GM12878 (cell line): ENCODE measurements at regions not wholly inside any gene's neighbourhood (a gene's known extent, or its start where the extent isn't known, plus 50 kb on each side); places are given as distances from the start of the nearest gene placed in this dataset.
"Not testable (repeated sequence)": the region's sequence is repeated elsewhere in the genome, so short reads cannot be mapped to it uniquely, and the experiment has no call there.

ENCODE experiments used
- ATAC-seq: fragments of 200-7000 bp; cut with Tn5 transposase; 3 replicates; pipeline ENCODE4 v1.9.1; 2020; ENCODE audit warnings: mild to moderate bottlenecking, moderate library complexity
- BruUV-seq: library from RNA; stranded (reverse); fragments of 400-500 nt; replicated peaks from 2 replicates; lab custom pipeline; 2021; lab: Mats Ljungman, UMichigan
- CTCF ChIA-PET: fragments of 300-600 bp; sonication (Branson Sonifier 250); formaldehyde crosslinking; extraction: SDS; loops from one replicate; lab custom pipeline; 2021; ENCODE audit warnings: inconsistent platforms; lab: Yijun Ruan, JAX
- POLR2A ChIA-PET: fragments of 350-600 bp; formaldehyde crosslinking; extraction: SDS; loops from one replicate; lab custom pipeline; 2021; ENCODE audit warnings: inconsistent platforms; lab: Charles Lee
- RAD21 ChIA-PET: fragments of 300-600 bp; sonication (Branson Sonifier 250); formaldehyde crosslinking; loops from one replicate; lab custom pipeline; 2023; ENCODE audit warnings: antibody characterized with exemption; ENCODE audit not compliant: unreplicated experiment; lab: Charles Lee
- SMC1A ChIA-PET: fragments of 300-600 bp; sonication (Branson Sonifier 250); formaldehyde crosslinking; loops from one replicate; lab custom pipeline; 2023; ENCODE audit not compliant: unreplicated experiment, uncharacterized antibody; lab: Charles Lee
- DNase-seq: peaks from one replicate; pipeline ENCODE4 v3.0.0-alpha.2; 2011; ENCODE audit warnings: low read depth, low spot score
- FAIRE-seq: peaks from 3 replicates; lab custom pipeline; 2011; peaks lifted over from hg19 to GRCh38; lab: Jason Lieb, UNC
- H2AFZ ChIP-seq: 2 replicates; pipeline ENCODE4 v1.6.0; 2011; ENCODE audit warnings: low read depth, low read length, control low read depth; ENCODE audit not compliant: control insufficient read depth
- H3K27ac ChIP-seq: 2 replicates; pipeline ENCODE4 v1.5.1; 2011; ENCODE audit warnings: control low read depth; ENCODE audit not compliant: control insufficient read depth, insufficient read depth
- H3K27me3 ChIP-seq, 2 experiments: replicated peaks in 1 of 2; 2 replicates each; pipeline versions ENCODE4 v1.6.0 to v1.6.1; 2011; ENCODE audit warnings: low read length in 1 of 2; ENCODE audit not compliant: control insufficient read depth in 2 of 2, insufficient read depth in 2 of 2
- H3K36me3 ChIP-seq, 2 experiments: 2 replicates each; pipeline ENCODE4 v1.5.1; 2011; ENCODE audit warnings: low read length in 1 of 2; ENCODE audit not compliant: control insufficient read depth in 2 of 2, insufficient read depth in 2 of 2
- H3K4me1 ChIP-seq: 2 replicates; pipeline ENCODE4 v1.6.1; 2011; ENCODE audit warnings: mild to moderate bottlenecking, low read length, moderate library complexity, mixed read lengths; ENCODE audit not compliant: control insufficient read depth, insufficient read depth
- H3K4me2 ChIP-seq: 2 replicates; pipeline ENCODE4 v1.6.0; 2011; ENCODE audit warnings: control low read depth; ENCODE audit not compliant: control insufficient read depth, insufficient read depth
- H3K4me3 ChIP-seq: fragments of 200-600 bp; sonication (generic); 2 replicates; pipeline ENCODE4 v1.5.1; 2016
- H3K79me2 ChIP-seq: 2 replicates; pipeline ENCODE4 v1.6.0; 2011; ENCODE audit warnings: low read length; ENCODE audit not compliant: control insufficient read depth, insufficient read depth
- H3K9ac ChIP-seq: 2 replicates; pipeline ENCODE4 v1.8.0; 2011; ENCODE audit warnings: low read length, control low read depth, mixed read lengths; ENCODE audit not compliant: control insufficient read depth, insufficient read depth
- H3K9me3 ChIP-seq: replicated peaks from 3 replicates; pipeline ENCODE4 v1.5.1; 2011; ENCODE audit warnings: mild to moderate bottlenecking, low read length; ENCODE audit not compliant: control insufficient read depth, insufficient read depth
- H4K20me1 ChIP-seq: 2 replicates; pipeline ENCODE4 v1.6.0; 2011; ENCODE audit not compliant: control insufficient read depth, insufficient read depth
- E2F8 ChIP-seq: fragments of 450-650 bp; IDR thresholded peaks from 2 replicates; pipeline ENCODE4 v1.6.1; 2018; ENCODE audit warnings: mild to moderate bottlenecking, low read depth, moderate library complexity; ENCODE audit not compliant: partially characterized antibody
- ELK1 ChIP-seq: IDR thresholded peaks from 2 replicates; pipeline ENCODE4 v1.6.1; 2012; ENCODE audit warnings: low read depth, low read length, improper control_type of control experiment
- HSF1 ChIP-seq: fragments of 150-350 bp; IDR thresholded peaks from 2 replicates; pipeline ENCODE4 v1.6.1; 2014; ENCODE audit warnings: mild to moderate bottlenecking, low read depth, low read length
- IKZF1 ChIP-seq: fragments of 450-650 bp; conservative IDR thresholded peaks from 2 replicates; pipeline ENCODE4 v1.6.1; 2017; ENCODE audit warnings: antibody characterized with exemption, mild to moderate bottlenecking
- IRF3 ChIP-seq: fragments of 450-650 bp; IDR thresholded peaks from 2 replicates; pipeline ENCODE4 v1.6.1; 2014; ENCODE audit warnings: mild to moderate bottlenecking
- KDM1A ChIP-seq: fragments of 200-600 bp; sonication (generic); IDR thresholded peaks from 2 replicates; pipeline ENCODE4 v1.6.1; 2016; ENCODE audit warnings: borderline replicate concordance
- NBN ChIP-seq: fragments of 450-650 bp; IDR thresholded peaks from 2 replicates; pipeline ENCODE4 v1.6.1; 2016
- NFYA ChIP-seq: IDR thresholded peaks from 2 replicates; pipeline ENCODE4 v1.6.1; 2011; ENCODE audit warnings: low read depth, mild to moderate bottlenecking, low read length, improper control_type of control experiment, borderline replicate concordance
- PAX8 ChIP-seq: fragments of 450-650 bp; IDR thresholded peaks from 2 replicates; pipeline ENCODE4 v1.6.1; 2017; ENCODE audit warnings: mild to moderate bottlenecking, moderate library complexity
- WRNIP1 ChIP-seq: IDR thresholded peaks from 2 replicates; pipeline ENCODE4 v1.6.1; 2011; ENCODE audit warnings: low read depth, low read length, improper control_type of control experiment, borderline replicate concordance
- WGBS: methylation state at CpG from one replicate; pipeline ENCODE4 v1.1.6; 2016; ENCODE audit warnings: low lambda C conversion rate; ENCODE audit not compliant: insufficient replicate concordance, insufficient coverage; ENCODE audit errors: missing lambda C conversion rate; 5-methylcytosine and 5-hydroxymethylcytosine counted together
- in situ Hi-C: fragments of 300-500 bp; cut with MboI; formaldehyde crosslinking; loops from 9 replicates; pipeline ENCODE4 v1.14.3; 2018; ENCODE audit warnings: mixed read lengths
- intact Hi-C: fragments of 100-400 bp; cut with micrococcal nuclease; formaldehyde crosslinking; loops from one replicate; pipeline ENCODE4 v1.14.2; 2022; ENCODE audit not compliant: unreplicated experiment

GRCh38 chr10:30697806-30698205 is 68.3 kb upstream of the LYZL2 start:
- H3K9me3 ChIP-seq = no peaks in the 10 kb centered on the region
- ATAC-seq (no peak), FAIRE-seq (no peak), DNase-seq (no peak)
- no TSS peak for BruUV-seq
- intact Hi-C loops = no loop called here
- ChIA-PET CTCF (interaction anchor here (0.6 to 3.3 kb wide), 6 partner anchors 10 to 1071 kb away, joined by 3 to 34 read pairs (median 4); no protein-coding TSS in a partner anchor), SMC1A (interaction anchor here (0.5 to 2.9 kb wide), 5 partner anchors 10 to 1827 kb away, joined by 3 to 18 read pairs (median 5); no protein-coding TSS in a partner anchor), POLR2A (interaction anchor here (0.5 kb wide), 1 partner anchor 1215 kb away, joined by 3 read pairs; no protein-coding TSS in a partner anchor)
- no peak overlapping the region for H3K4me3 ChIP-seq
- H3K79me2 ChIP-seq = no peaks in the 10 kb centered on the region
- no peaks in the 10 kb centered on the region for H3K27me3 ChIP-seq
- H2AFZ ChIP-seq = no peak overlapping the region
- H4K20me1 ChIP-seq = no peaks in the 10 kb centered on the region
- H3K4me1 ChIP-seq = peaks cover 14% of the 10 kb centered on the region
- H3K9ac ChIP-seq = no peak overlapping the region
- H3K4me2 ChIP-seq = no peak overlapping the region
- TF ChIP-seq ELK1 = no peak
- no peak for TF ChIP-seq E2F8
- TF ChIP-seq NBN = no peak
- no peak for TF ChIP-seq NFYA
- no peak for TF ChIP-seq PAX8
- TF ChIP-seq IRF3 = no peak
- no peak for TF ChIP-seq IKZF1
- no peak for TF ChIP-seq KDM1A
- no peak for TF ChIP-seq HSF1
- TF ChIP-seq WRNIP1 = no peak
- TF ChIP-seq, all 136 proteins: peak for 0
- no peak overlapping the region for H3K27ac ChIP-seq
- RAD21 ChIA-PET = interaction anchor here (1.1 to 2.4 kb wide), 2 partner anchors 10 to 1110 kb away, joined by 3 to 7 read pairs; no protein-coding TSS in a partner anchor
- in situ Hi-C loops = no loop called here
- H3K36me3 ChIP-seq = no peaks in the 10 kb centered on the region
- 8% methylated on average over 3 of the region's 3 CpGs for WGBS

GRCh38 chr10:30697221-30697620 is 67.7 kb upstream of the LYZL2 start:
- RAD21 ChIA-PET = interaction anchor here (1.1 to 2.4 kb wide), 3 partner anchors 10 to 1111 kb away, joined by 3 to 7 read pairs (median 4); no protein-coding TSS in a partner anchor
- FAIRE-seq, intact Hi-C loops: not testable (repeated sequence)

More at GRCh38 chr10:30697221-30697620, 67.7 kb upstream of the LYZL2 start:
- H4K20me1 ChIP-seq, H3K79me2 ChIP-seq, H3K27me3 ChIP-seq, H3K9me3 ChIP-seq, in situ Hi-C loops, POLR2A ChIA-PET, H3K36me3 ChIP-seq, H2AFZ ChIP-seq, DNase-seq, ATAC-seq, H3K27ac ChIP-seq, BruUV-seq, H3K4me1 ChIP-seq, H3K9ac ChIP-seq, H3K4me2 ChIP-seq, H3K4me3 ChIP-seq: not testable (repeated sequence)
- SMC1A ChIA-PET = interaction anchor here (1.5 to 2.9 kb wide), 4 partner anchors 9 to 27 kb away, joined by 5 to 18 read pairs (median 7); no protein-coding TSS in a partner anchor
- 65% methylated on average over 17 of the region's 17 CpGs for WGBS
- CTCF ChIA-PET = interaction anchor here (1.3 to 3.3 kb wide), 4 partner anchors 10 to 26 kb away, joined by 3 to 34 read pairs (median 7); no protein-coding TSS in a partner anchor
